Fibroblast of skin of left quadriceps (primary cell): ENCODE measurements at regions not wholly inside any gene's neighbourhood (a gene's known extent, or its start where the extent isn't known, plus 50 kb on each side); places are given as distances from the start of the nearest gene placed in this dataset.

Experiments used
- DNase-seq, 2 experiments: peaks; one replicate each; pipeline ENCODE4 v3.0.0-alpha.2; 2013; ENCODE audit warnings: low read depth in 2 of 2

DNA sequence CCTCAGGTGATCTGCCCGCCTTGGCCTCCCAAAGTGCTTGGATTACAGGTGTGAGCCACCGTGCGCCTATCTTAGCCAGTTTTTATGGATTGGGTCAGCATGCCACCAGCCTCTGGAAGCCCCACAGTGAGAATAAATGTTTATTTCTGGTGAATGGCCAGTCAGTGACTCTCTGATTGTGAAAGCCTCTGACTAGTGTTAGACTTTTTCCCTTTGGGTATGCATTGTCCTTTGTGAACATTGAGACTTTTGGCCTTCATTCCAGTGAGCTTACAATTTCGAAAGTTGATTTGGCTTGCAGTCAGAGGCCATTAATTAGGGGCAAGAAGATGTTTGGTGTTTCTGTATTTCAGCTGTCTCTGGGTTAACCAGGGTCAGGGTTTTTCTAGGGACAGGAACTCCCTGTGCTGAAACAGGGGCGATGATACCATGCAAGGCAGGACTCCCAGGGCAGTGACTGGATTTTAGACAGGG lies 274.5 kb upstream of the C2CD4B start:
- no peak for DNase-seq

DNA sequence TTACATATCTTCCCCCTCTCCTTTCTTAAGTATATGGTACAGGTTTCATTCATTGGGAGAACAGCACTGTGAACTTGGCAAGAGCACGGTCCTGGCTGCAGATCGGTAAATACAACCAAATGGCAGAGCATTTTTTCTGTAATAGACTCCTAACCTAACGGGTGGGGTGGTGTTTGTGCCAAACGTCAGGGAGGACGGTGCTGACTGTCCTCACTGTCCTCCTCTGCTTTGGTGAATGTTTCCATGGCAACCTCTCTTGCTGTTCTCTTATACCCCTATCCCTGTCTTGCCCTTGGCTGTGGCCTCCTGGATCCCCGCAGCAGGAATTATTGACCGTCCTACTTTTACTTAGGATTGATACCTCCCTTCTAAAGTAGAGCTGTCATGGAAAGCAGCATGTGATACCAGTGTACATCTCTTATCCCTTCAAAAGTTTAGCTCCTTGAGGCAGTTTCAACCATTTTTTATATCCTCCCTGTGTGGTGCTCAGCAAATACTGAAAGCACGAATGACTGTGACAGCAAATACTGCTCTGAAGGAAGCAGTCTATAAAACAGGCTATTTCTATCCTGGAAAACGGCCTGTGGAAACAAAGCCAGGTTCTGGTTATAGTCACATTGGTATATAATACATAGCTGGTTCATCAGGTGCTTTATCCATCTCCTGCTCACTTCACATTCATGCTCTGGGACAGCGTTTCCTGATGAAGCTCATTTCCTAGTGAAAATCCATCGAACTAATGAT lies 275.4 kb upstream of the C2CD4B start:
- no peak for DNase-seq

DNA sequence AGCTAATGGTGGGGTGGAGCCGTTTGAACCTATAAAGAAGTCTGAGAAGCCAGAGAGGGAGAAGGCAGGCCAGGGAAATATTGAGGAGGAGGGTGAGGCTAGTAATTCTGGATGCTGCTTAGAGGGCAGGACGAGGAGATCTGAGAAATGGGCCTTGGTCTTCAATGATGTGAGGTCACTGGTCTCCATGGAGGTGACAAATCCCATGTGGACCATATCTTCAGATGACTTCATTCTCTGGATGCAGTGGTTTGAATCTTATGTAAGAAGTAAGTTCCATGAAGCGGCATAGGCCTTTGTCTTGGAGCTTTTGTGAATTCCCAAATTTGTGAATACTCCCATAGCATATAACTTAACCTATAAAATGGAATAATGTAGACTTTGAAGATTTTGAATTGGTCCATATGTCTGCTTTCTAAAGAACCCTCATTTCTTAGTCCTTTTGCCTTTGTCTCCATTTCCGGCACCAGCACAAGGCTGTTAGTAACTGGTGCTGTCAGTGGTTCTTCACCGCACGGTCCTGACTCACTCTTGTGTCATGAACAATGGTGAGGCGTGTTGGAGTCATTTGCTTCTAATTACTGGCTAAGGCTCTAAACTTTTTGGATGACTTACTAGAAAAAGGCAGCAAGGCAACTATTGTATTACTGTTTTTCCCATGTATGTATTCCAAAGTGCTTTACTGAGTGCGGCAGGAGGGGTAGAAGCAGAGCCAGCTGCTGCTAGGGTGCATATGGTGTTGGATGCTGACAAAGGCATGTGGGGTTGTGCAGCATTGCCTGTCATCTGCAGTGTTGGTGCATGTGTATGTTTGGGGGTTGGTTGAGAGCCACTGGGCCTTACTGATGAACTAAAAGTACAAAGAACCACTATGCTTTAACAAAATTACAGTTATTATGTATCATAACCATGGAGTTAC lies 279.3 kb upstream of the C2CD4B start:
- peak; percentile 96 for DNase-seq

DNA sequence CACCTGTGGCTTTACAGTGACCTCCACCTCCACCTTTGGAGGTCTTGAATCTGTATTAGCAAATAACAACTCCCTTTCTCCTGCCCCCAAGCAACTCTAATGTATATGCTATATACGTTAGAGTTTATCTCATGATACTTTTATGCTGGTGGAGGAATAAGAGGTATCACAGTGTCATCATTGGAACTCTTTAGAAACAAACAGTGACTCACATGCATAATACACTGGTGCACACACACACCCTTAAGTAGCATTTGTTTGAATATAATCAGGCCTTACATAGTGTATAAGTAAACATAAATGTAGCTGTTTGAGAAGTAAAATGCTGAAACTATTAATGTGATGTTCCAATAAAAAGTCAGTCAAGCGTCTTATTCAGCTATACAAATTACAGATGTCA lies 280.2 kb upstream of the C2CD4B start:
- DNase-seq = no peak

DNA sequence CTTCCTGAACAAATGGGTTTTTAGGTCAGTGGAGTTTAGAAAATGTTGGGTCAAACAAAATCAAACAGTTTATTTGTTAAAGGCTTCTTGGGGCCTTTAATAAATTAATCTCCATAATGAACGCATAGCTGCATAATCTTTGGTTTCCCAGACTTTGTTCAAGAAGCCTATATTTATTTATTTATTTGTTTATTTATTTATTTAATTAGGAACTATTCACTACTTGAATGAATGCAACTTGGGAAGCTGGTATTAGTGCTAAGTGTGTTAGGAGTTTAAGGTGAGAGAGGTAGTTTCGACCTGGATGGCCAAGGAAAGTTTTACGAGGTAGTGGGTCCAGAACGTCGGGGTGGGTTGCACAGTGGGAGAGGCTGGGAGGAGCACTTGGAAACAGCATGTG lies 281.9 kb upstream of the C2CD4B start:
- no peak for DNase-seq

DNA sequence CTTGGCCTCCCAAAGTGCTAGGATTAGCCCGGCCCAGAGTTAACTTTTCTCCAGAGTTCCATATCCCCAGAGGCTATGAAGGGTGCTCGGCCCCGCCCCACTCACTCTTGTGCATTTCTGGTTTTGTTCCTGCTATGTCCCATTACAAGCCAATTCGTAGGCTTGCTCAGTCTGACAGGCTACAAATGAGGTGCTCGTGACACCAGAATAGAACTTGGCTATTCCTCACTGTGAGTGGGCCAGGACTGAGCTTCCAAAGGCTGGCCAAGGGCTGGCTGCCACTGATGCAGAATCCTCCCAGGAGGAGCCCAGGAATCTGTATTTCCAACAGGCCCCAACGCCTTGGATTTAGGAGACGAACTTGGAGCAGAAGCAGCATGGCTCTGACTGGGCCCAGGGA lies 282.7 kb upstream of the C2CD4B start:
- no peak for DNase-seq

DNA sequence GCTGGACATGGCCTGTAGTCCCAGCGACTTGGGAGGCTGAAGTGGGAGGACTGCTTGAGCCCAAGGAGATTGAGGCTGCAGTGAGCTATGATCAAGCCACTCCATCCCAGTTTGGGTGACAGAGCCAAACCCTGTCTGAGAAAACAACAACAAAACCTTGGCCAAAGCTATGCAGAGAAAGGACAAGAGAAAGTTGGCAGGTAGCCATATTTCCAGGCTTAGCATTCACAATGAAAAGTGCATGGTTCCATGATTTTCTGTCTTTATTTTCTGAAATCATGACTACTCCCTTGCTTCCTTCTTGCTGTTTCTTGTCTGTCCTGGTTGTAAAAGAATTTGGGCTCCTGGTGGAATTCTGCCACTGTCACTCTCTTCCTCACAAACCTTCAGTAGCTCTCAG lies 284.6 kb upstream of the C2CD4B start:
- no peak for DNase-seq

DNA sequence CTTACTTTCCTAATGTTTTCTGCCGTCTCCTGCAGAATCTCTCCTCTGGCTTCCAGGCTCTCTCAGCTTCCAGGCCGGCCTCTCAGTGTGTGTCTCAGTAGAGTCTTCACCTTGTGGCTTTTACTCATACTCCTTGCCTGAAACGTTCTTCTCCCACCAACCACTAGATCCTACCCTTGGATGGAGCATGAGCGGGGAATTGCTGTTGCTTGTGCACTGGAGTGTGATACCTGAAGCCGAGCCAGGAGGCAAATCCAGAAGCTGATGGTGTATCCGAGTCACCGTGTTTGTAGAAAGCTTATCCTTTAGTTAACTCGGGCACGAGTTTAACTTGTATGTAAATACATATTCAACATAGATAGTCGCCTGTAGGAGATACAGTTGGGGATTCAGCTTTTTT lies 285.0 kb upstream of the C2CD4B start:
- DNase-seq = no peak

DNA sequence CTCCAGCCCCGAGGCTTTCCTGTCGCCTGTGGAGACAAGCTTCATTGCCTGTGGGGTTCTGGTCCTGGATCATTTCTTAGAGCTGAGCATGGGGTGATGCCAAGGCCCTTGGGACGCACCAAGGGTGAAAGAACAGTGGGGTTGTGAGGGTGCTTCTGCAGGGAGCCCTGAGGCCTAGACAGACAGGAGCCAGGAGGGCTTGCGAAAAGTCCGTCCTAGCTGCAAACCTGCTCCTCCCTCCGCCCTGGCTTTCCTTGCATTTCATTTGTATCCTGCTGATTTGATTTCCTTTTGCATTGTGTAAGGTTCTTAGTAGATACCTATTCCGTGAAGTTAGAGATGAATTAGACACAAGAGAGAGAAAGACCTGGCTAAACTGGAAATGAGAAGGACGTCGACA lies 286.9 kb upstream of the C2CD4B start:
- no peak for DNase-seq

DNA sequence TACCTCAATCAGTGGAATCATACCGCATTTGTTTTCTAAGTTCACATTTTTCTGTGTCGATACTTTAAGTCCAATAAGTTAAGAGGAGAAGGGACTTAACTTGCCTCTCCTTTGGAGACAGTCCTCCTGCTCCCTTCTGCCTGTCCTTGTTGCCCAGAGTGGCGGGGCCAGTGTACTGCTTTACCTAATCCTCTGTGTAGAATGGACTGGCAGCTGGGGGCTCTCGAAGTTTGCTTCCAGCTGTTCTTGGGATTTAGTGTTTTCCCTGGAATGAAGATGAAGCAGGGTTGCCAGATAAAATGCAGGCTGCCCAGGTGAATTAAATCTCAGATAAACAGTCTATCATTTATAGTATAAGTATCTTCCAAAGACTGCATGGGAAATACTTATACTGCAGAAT lies 287.6 kb upstream of the C2CD4B start:
- no peak for DNase-seq

DNA sequence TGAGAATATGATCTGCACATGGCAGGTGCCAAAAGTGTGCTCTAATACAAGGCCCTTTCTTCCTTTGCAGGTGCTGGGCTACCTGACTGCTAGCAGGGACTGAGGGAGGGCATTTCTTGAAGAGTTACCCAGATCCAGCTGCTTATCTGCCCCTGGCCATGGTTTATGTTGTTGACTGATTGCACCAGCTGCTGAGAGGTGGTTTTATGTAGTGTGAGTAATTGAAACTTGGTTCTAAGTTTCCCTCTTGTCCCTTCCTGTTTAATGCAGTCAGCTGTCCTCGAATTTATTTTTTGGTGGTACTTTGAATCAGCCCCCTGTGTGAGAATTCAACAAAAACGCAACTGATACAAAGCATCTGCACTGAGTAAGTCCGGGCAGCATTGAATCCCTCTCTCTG lies 288.3 kb upstream of the C2CD4B start:
- DNase-seq = no peak

DNA sequence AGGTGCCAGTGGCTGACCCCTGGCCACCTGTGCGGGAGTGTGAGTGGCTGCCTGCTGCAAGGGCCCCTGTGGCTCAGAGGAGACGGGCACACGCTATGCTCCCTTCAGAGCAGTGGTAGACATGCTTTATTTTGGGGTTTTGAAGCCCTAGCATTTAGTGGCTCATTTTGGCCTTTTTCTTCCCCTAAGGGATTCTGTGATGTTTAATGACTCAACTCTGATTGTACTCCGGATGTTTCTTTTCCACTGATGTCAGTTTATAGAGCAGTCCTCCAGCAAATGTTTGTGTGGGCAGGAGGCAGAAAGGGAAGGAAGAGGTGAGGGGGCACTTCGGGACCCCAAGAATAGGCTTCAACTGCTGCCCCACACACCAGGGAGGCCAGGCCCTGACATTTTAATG lies 288.9 kb upstream of the C2CD4B start:
- DNase-seq = no peak

DNA sequence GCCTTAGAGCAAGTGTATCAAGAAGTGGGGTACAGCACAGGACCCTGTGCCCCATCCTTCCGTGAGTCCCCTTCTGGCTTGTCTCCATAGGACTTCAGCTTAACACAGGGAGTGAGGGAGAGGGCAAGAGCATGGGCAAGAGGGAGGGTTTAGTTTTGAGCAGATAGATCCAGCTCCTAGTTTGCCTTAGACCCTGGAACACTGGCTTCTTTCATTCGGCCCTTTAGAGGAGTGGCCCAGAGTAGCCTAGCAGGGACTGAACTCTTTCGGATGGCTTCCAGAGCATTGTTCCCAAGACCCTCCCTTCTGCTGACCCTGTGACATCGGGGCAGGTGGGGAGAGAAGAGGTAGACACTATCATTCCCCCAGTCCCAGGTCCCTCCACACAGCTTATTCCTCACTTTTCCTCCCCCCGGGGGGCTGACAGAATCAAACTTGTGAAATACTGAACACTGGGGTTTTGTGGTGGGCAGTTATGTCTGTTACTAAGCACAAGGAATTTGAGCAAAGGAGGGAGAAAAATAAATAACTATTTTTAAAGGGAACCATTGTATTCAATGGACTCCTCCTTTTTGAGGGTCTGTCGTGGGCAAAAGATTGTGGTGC lies 289.6 kb upstream of the C2CD4B start:
- DNase-seq = no peak

DNA sequence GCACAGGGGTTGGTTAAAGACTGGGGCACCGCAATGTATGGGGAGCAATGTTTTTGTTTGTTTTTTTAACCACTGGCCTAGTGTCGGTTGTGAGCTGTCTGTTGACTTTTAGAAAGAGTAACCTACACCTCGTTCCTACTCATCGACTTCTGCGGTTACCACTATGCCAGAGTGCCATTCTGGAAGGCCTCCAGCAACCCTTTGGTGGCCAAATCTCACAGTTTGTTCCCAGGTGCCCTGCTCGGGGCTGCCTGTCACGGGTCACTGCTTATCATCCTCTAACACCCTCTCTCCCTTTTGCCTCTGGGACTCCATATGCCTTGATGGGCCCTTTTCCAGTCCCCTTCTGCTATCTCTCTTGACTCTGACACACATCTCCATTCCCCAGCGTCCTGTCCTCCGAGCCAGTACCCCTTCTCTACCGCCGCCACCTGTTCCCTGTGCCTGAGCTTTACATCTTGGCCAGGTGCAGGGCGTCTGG lies 290.4 kb upstream of the C2CD4B start:
- no peak for DNase-seq

DNA sequence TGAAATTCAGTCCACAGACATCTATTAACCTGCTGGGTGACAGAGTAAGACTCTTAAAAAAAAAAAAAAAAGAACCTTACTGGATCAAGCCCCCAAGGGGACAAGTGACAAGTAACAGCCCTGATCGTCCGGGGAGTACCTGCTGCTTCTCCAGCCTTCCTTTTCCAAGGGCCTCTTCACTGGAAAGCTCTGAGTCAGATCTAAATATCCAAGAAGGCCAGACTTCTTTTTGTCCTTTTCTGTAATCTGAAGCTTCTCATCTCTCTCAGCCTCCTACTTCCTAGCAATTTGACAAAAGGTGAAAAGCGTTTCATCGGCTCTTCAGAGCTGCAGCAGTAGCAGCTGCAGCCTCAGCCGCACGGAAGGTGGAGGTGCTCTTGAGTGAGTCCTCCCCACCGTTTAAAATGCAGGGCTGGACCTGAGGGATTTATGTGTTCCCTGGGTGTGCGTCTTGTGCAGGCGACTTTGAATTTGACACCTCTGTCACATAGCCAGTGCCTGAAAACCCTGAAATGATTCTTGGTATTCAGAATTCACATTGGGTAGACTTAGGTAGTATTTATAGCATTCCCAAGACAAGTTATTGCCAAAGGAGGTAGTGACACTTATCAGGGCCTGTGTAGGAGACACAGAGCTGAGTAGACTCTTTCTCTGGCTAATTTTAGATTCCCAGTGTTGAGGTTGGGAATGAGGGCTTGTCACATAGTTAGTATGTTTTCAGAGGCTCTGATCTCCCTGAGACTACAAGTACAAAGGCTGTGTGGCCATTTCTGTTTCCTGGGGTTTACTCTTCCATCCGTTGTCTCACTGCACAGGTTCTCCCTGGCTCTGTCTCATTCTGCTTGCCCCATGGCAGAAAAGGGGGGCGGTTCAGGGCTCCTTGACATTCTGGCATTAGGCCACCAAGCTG lies 291.2 kb upstream of the C2CD4B start:
- DNase-seq = no peak

DNA sequence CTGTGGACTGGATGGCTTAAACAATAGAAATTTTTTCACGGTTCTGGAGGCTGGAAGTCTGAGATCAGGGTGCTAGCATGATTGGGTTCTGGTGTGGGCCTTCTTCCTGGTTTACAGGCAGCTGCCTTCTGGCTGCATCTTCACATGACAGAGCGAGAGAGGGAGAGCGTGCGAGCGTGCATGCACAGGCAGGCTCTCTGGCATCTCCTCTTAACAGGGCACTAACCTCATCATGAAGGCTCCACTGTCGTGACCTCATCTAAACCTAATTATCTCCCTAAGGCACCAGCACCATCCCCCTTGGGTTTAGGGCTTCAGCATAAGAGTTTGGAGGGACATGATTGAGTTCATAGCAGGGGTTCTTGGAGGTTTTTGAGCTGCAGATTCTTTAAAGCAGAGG lies 292.0 kb upstream of the C2CD4B start:
- no peak for DNase-seq

DNA sequence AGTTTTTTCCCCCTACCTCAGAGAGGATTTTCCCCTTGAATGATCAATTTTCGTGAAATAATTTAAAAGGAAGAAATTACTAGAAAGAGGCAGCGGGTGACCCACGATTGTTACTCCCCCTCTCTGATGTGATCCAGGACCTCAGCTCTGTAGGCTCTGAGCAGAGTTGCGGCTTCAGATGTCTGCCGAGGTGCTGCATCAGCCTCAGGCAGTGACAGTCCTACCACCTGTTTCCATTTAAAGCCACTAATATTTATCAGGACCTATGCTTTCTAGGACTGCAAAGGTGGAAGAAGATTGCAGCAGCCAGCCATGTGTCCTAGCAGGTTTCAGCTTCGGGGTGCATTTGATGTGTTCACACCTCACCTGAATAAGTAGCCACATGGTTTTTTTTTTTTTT lies 294.8 kb upstream of the C2CD4B start:
- no peak for DNase-seq

DNA sequence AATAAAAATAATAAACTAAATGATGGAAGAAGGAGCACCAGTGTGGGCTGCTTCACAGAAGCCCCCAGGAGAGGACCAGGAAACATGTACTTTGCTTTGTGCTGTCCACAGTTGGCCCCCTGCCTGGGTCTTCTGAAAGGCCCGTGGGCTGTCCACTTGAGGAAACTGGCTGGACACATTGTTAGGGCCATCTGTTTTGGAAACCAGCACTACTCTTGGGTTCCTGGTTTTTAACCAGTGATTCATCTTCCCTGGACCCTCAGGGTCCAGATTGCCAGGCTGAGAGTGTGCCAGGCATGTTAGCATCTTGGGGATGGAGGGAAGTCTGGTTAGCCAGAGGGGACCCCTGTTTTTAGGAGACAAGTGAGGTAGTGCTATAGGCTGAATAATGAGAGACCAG lies 297.2 kb upstream of the C2CD4B start:
- DNase-seq = no peak

DNA sequence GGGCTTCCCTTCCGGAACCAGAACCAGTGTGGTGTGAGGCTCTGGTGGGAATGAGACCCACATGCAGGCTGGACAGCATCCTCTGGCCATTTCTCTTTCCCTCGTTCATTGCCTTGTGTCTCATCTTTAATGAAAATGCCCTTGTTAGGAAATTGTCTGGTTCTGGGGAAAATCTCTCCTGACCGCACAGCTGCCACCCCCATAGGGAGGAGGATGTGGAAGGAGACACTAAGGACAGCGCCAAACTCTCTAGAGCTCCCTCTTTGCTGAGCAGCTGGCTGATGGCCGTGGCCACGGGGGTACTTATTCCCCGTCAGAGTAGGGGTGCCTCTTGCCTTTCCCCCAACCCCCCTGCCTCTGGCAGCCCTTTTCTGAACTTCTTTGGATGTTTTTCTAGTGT lies 297.6 kb upstream of the C2CD4B start:
- DNase-seq = no peak

DNA sequence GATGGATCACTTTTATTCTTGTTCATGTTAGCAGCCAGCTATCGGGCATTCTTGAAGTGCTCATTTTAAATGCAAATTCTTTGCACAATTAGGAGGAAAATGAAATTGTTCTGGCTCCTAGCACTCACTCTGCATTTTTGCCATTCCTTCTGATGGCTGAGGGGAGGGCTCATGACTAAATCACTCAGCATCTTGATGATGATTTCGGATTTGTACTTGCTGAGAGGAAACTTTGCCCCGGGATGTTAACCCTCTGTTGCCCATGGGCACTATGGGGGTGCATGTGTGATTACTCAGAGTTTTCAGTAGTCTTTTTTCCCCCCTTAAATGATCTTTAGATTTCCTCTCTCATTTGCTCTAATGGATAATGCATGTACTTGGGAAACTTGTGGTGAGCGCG lies 299.6 kb upstream of the C2CD4B start:
- DNase-seq = peak; percentile 84 to 88

DNA sequence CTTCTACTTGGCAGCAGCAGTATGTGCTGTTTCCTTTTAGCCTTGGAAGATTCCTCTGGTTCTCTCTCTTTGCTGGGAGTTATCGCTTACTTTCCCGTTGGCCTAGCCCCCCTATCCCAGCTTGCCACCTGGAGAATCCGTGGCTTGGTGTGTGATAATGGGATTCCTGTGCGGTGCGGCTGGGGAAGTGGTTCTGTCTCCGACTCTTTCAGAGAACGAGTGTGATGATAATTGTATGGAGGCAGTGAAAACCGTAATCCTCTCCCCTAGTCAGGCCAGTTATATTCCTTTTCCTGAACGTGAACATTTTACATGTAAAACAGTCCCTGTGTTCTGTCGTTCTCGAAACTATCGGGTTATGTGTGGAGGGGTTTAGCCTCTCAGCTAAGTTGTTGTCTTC lies 300.1 kb upstream of the C2CD4B start:
- no peak for DNase-seq

DNA sequence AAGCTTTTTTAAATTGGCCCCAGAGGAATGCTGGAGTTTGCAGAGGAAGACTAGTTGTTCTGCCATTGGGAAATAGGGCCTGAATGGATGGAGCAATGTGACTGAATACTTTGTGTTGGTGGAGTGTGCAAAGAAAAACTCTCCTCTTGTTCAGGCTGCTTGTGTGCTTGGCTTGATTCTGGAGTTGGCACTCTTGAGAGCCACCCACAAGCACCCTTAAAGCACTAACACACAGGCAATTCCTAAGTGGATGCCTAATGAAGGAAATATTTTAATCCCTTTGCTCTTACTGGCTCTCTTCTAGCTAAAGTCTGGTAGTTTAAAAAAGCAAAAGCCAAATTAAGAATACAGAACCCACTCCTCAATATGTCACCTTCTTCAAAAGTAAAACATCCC lies 304.4 kb upstream of the C2CD4B start:
- DNase-seq = no peak
